Calu3 (cell line): ENCODE measurements at regions not wholly inside any gene's neighbourhood (a gene's known extent, or its start where the extent isn't known, plus 50 kb on each side); places are given as distances from the start of the nearest gene placed in this dataset.

Experiments
- BruUV-seq: library from RNA; stranded (reverse); fragments of 400-500 nt; replicated peaks from 2 replicates; lab custom pipeline; 2021; lab: Mats Ljungman, UMichigan
- CTCF ChIA-PET: fragments of 300-600 bp; sonication (Branson Sonifier 250); formaldehyde crosslinking; loops from one replicate; lab custom pipeline; 2022; ENCODE audit warnings: antibody characterized with exemption; lab: Charles Lee
- DNase-seq: peaks from one replicate; pipeline ENCODE4 v3.0.0; 2022
- H3K27ac Mint-ChIP-seq: one replicate; pipeline ENCODE4 v1.8.0; 2022; ENCODE audit warnings: mixed read lengths; ENCODE audit not compliant: unreplicated experiment
- H3K27me3 Mint-ChIP-seq: one replicate; pipeline ENCODE4 v1.8.0; 2022; ENCODE audit warnings: mixed read lengths; ENCODE audit not compliant: unreplicated experiment
- H3K36me3 Mint-ChIP-seq: one replicate; pipeline ENCODE4 v1.8.0; 2022; ENCODE audit warnings: mild to moderate bottlenecking, moderate library complexity, mixed read lengths; ENCODE audit not compliant: insufficient read depth, unreplicated experiment
- H3K4me1 Mint-ChIP-seq: one replicate; pipeline ENCODE4 v1.8.0; 2022; ENCODE audit warnings: mild to moderate bottlenecking, low read depth, mixed read lengths; ENCODE audit not compliant: unreplicated experiment
- H3K4me3 Mint-ChIP-seq: one replicate; pipeline ENCODE4 v1.8.0; 2022; ENCODE audit warnings: mild to moderate bottlenecking, low read depth, moderate library complexity, mixed read lengths; ENCODE audit not compliant: unreplicated experiment
- H3K9me3 Mint-ChIP-seq: one replicate; pipeline ENCODE4 v1.8.0; 2022; ENCODE audit warnings: low read depth, mixed read lengths; ENCODE audit not compliant: unreplicated experiment
- intact Hi-C: fragments of 100-400 bp; cut with micrococcal nuclease; formaldehyde crosslinking; loops from one replicate; pipeline ENCODE4 v1.10.0; 2022; ENCODE audit not compliant: unreplicated experiment
- TF ChIP-seq, protein P1 (sequence below): fragments of 200-600 bp; IDR thresholded peaks from one replicate; pipeline ENCODE4 v1.8.0; 2022; ENCODE audit warnings: antibody characterized with exemption; ENCODE audit not compliant: unreplicated experiment

GRCh38 chr2:47253447-47253846, 77.1 kb upstream of the CALM2 start:
- BruUV-seq: no TSS peak
- CTCF ChIA-PET: no interaction called here
- intact Hi-C loops: no loop called here
- Mint-ChIP-seq H3K4me3 (no peak overlapping the region), H3K36me3 (peaks cover 6% of the 10 kb centered on the region), H3K27me3 (no peaks in the 10 kb centered on the region), H3K27ac (no peak overlapping the region), H3K9me3 (no peaks in the 10 kb centered on the region), H3K4me1 (peaks cover 33% of the 10 kb centered on the region)
- TF ChIP-seq, protein P1, sequence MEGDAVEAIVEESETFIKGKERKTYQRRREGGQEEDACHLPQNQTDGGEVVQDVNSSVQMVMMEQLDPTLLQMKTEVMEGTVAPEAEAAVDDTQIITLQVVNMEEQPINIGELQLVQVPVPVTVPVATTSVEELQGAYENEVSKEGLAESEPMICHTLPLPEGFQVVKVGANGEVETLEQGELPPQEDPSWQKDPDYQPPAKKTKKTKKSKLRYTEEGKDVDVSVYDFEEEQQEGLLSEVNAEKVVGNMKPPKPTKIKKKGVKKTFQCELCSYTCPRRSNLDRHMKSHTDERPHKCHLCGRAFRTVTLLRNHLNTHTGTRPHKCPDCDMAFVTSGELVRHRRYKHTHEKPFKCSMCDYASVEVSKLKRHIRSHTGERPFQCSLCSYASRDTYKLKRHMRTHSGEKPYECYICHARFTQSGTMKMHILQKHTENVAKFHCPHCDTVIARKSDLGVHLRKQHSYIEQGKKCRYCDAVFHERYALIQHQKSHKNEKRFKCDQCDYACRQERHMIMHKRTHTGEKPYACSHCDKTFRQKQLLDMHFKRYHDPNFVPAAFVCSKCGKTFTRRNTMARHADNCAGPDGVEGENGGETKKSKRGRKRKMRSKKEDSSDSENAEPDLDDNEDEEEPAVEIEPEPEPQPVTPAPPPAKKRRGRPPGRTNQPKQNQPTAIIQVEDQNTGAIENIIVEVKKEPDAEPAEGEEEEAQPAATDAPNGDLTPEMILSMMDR: no peak
- DNase-seq: no peak

DNA sequence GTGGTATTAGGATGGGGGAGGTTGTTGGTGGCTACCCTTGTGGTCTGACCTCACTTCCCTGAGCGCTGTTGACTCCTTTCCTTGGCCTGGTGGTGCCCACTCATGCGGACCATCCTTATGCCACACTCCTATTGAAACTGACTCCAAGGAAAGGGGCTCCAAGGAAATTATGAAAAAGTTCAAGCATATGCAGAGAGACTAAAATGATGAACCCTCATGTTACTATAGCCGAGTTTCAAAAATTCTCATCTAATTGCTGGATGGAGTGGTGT, 75.0 kb upstream of the CALM2 start:
- TF ChIP-seq, protein P1: no peak
- no peak for DNase-seq
- Mint-ChIP-seq H3K9me3 (no peaks in the 10 kb centered on the region), H3K4me1 (peaks cover 25% of the 10 kb centered on the region), H3K4me3 (no peak overlapping the region), H3K27ac (no peak overlapping the region), H3K27me3 (peaks cover 7% of the 10 kb centered on the region), H3K36me3 (peaks cover 6% of the 10 kb centered on the region)
- CTCF ChIA-PET: no interaction called here
- intact Hi-C loops: no loop called here
- BruUV-seq: no TSS peak

GRCh38 chr2:47250586-47251403, 74.5 kb upstream of the CALM2 start:
- TF ChIP-seq, protein P1: no peak
- H3K9me3 Mint-ChIP-seq: no peaks in the 10 kb centered on the region
- BruUV-seq: no TSS peak
- H3K27me3 Mint-ChIP-seq: peaks cover 12% of the 10 kb centered on the region
- DNase-seq: peak; percentile 58
- intact Hi-C loops: no loop called here
- H3K36me3 Mint-ChIP-seq: peaks cover 6% of the 10 kb centered on the region
- CTCF ChIA-PET: interaction anchor here (0.8 kb wide), 1 partner anchor 32 kb away, joined by 4 read pairs; no protein-coding TSS in a partner anchor
- H3K27ac Mint-ChIP-seq: no peak overlapping the region
- peaks cover 22% of the 10 kb centered on the region for H3K4me1 Mint-ChIP-seq
- peak overlapping the region; percentile 8 for H3K4me3 Mint-ChIP-seq

- intact Hi-C loops: no loop called here
- BruUV-seq: no TSS peak
- CTCF ChIA-PET: no interaction called here
- H3K9me3 Mint-ChIP-seq: no peaks in the 10 kb centered on the region
- TF ChIP-seq, protein P1: no peak
- DNase-seq: no peak
- no peak overlapping the region for H3K27ac Mint-ChIP-seq
- peaks cover 21% of the 10 kb centered on the region for H3K27me3 Mint-ChIP-seq
- peaks cover 22% of the 10 kb centered on the region for H3K4me1 Mint-ChIP-seq
- peak overlapping the region; percentile 8 for H3K4me3 Mint-ChIP-seq
- peaks cover 6% of the 10 kb centered on the region for H3K36me3 Mint-ChIP-seq
Measured at GRCh38 chr2:47249931-47250330, 73.6 kb upstream of the CALM2 start.
